IMR-90 (cell line): ENCODE measurements at regions not wholly inside any gene's neighbourhood (a gene's known extent, or its start where the extent isn't known, plus 50 kb on each side); places are given as distances from the start of the nearest gene placed in this dataset.

Experiments
- ATAC-seq: fragments of 200-7000 bp; cut with Tn5 transposase; 2 replicates; pipeline ENCODE4 v1.9.1; 2020; ENCODE audit warnings: low read depth, mild to moderate bottlenecking, moderate library complexity
- BruUV-seq: library from RNA; stranded (reverse); fragments of 400-500 nt; replicated peaks from 2 replicates; lab custom pipeline; 2021; lab: Mats Ljungman, UMichigan
- CTCF ChIA-PET: fragments of 300-600 bp; formaldehyde crosslinking; extraction: SDS; loops from one replicate; lab custom pipeline; 2021; ENCODE audit warnings: antibody characterized with exemption; lab: Yijun Ruan, JAX
- POLR2A ChIA-PET: fragments of 300-600 bp; sonication (Branson Sonifier 250); formaldehyde crosslinking; loops from one replicate; lab custom pipeline; 2022; ENCODE audit warnings: antibody characterized with exemption; ENCODE audit not compliant: unreplicated experiment; lab: Charles Lee
- DNase-seq: peaks from one replicate; pipeline ENCODE4 v3.0.0; 2013
- H2AFZ ChIP-seq: replicated peaks from 2 replicates; pipeline ENCODE3; 2013; ENCODE audit warnings: low read length, mild to moderate bottlenecking; ENCODE audit not compliant: poor library complexity
- H2AK5ac ChIP-seq: 2 replicates; pipeline ENCODE4 v1.6.1; 2013; ENCODE audit warnings: low read depth, low read length, inconsistent platforms
- H2AK9ac ChIP-seq: replicated peaks from 2 replicates; pipeline ENCODE3; 2013; ENCODE audit warnings: mild to moderate bottlenecking, low read depth, low read length, moderate library complexity; ENCODE audit not compliant: poor library complexity
- H2BK120ac ChIP-seq: 2 replicates; pipeline ENCODE4 v1.6.1; 2013; ENCODE audit warnings: low read depth, low read length, inconsistent platforms
- H2BK15ac ChIP-seq: 3 replicates; pipeline ENCODE4 v1.6.1; 2013; ENCODE audit warnings: low read depth, low read length, inconsistent platforms
- H2BK20ac ChIP-seq: 2 replicates; pipeline ENCODE4 v1.6.1; 2013; ENCODE audit warnings: low read depth, mild to moderate bottlenecking, inconsistent platforms, low read length, moderate library complexity
- H2BK5ac ChIP-seq: 2 replicates; pipeline ENCODE4 v1.6.1; 2013; ENCODE audit warnings: mild to moderate bottlenecking, low read depth, low read length, inconsistent platforms; ENCODE audit not compliant: poor library complexity, severe bottlenecking
- H3K14ac ChIP-seq: replicated peaks from 2 replicates; pipeline ENCODE4 v1.6.1; 2013; ENCODE audit warnings: low read depth, low read length, inconsistent platforms
- H3K18ac ChIP-seq: 2 replicates; pipeline ENCODE4 v1.6.1; 2013; ENCODE audit warnings: low read depth, low read length, control low read depth
- H3K23ac ChIP-seq: 2 replicates; pipeline ENCODE4 v1.6.1; 2013; ENCODE audit warnings: low read depth, low read length, inconsistent platforms
- H3K27ac ChIP-seq: 2 replicates; pipeline ENCODE4 v1.5.1; 2013; ENCODE audit warnings: mild to moderate bottlenecking, control low read depth, low read length; ENCODE audit not compliant: insufficient read depth
- H3K27me3 ChIP-seq: 2 replicates; pipeline ENCODE4 v1.6.1; 2013; ENCODE audit warnings: low read length; ENCODE audit not compliant: control insufficient read depth, insufficient read depth
- H3K36me3 ChIP-seq: 2 replicates; pipeline ENCODE4 v1.6.1; 2013; ENCODE audit warnings: low read length, mixed read lengths; ENCODE audit not compliant: control insufficient read depth, insufficient read depth
- H3K4ac ChIP-seq: 2 replicates; pipeline ENCODE4 v1.6.1; 2013; ENCODE audit warnings: low read depth, low read length, inconsistent platforms
- H3K4me1 ChIP-seq: 2 replicates; pipeline ENCODE4 v1.6.1; 2013; ENCODE audit warnings: low read length, mixed read lengths; ENCODE audit not compliant: control insufficient read depth, insufficient read depth
- H3K4me2 ChIP-seq: 2 replicates; pipeline ENCODE4 v1.6.1; 2013; ENCODE audit warnings: low read depth, mild to moderate bottlenecking, control low read depth, low read length, moderate library complexity
- H3K4me3 ChIP-seq: 2 replicates; pipeline ENCODE4 v1.5.1; 2013; ENCODE audit warnings: low read depth, mild to moderate bottlenecking, control low read depth, low read length, moderate library complexity; ENCODE audit not compliant: insufficient read depth
- H3K56ac ChIP-seq: 2 replicates; pipeline ENCODE4 v1.6.1; 2013; ENCODE audit warnings: low read length, inconsistent platforms; ENCODE audit not compliant: insufficient read depth; ENCODE audit errors: extremely low read depth
- H3K79me1 ChIP-seq, 2 experiments: 2 replicates each; pipeline ENCODE4 v1.6.1; 2013; ENCODE audit warnings: low read length in 2 of 2, inconsistent platforms in 1 of 2, low read depth in 1 of 2
- H3K9ac ChIP-seq: 2 replicates; pipeline ENCODE4 v1.6.1; 2013; ENCODE audit warnings: low read depth, low read length, control low read depth
- H3K9me1 ChIP-seq: 2 replicates; pipeline ENCODE4 v1.6.1; 2013; ENCODE audit warnings: low read length, inconsistent platforms; ENCODE audit not compliant: insufficient read depth
- H3K9me3 ChIP-seq: 2 replicates; pipeline ENCODE4 v1.6.1; 2013; ENCODE audit warnings: low read length; ENCODE audit not compliant: control insufficient read depth, insufficient read depth
- H4K20me1 ChIP-seq: 2 replicates; pipeline ENCODE4 v1.6.1; 2013; ENCODE audit warnings: low read length, inconsistent platforms; ENCODE audit not compliant: insufficient read depth
- H4K5ac ChIP-seq: 2 replicates; pipeline ENCODE4 v1.6.1; 2013; ENCODE audit warnings: mild to moderate bottlenecking, low read depth, low read length, control low read depth
- H4K8ac ChIP-seq, 2 experiments: 2 replicates each; pipeline ENCODE4 v1.6.1; 2013; ENCODE audit warnings: low read depth in 2 of 2, low read length in 2 of 2, control low read depth in 1 of 2, inconsistent platforms in 1 of 2
- H4K91ac ChIP-seq: 2 replicates; pipeline ENCODE4 v1.6.1; 2013; ENCODE audit warnings: low read depth, low read length, inconsistent platforms; ENCODE audit not compliant: insufficient read depth
- BHLHE40 ChIP-seq: fragments of 150-350 bp; IDR thresholded peaks from 2 replicates; pipeline ENCODE4 v1.6.1; 2016; ENCODE audit warnings: mild to moderate bottlenecking, low read depth, low read length
- CEBPB ChIP-seq: IDR thresholded peaks from 2 replicates; pipeline ENCODE4 v1.6.1; 2012; ENCODE audit warnings: low read depth, low read length, improper control_type of control experiment
- CHD1 ChIP-seq: IDR thresholded peaks from 2 replicates; pipeline ENCODE4 v1.6.1; 2012; ENCODE audit warnings: low read depth, low read length, improper control_type of control experiment
- FOS ChIP-seq: fragments of 150-350 bp; IDR thresholded peaks from 2 replicates; pipeline ENCODE4 v1.6.1; 2016; ENCODE audit warnings: low read depth, low read length
- MXI1 ChIP-seq: IDR thresholded peaks from 2 replicates; pipeline ENCODE4 v1.6.1; 2012; ENCODE audit warnings: low read depth, mild to moderate bottlenecking, low read length, moderate library complexity, borderline replicate concordance
- NFE2L2 ChIP-seq: fragments of 150-350 bp; IDR thresholded peaks from 2 replicates; pipeline ENCODE4 v1.6.1; 2016; ENCODE audit warnings: low read depth, mild to moderate bottlenecking, low read length
- POLR2A ChIP-seq: IDR thresholded peaks from 2 replicates; pipeline ENCODE4 v1.6.1; 2012; ENCODE audit warnings: mild to moderate bottlenecking, low read depth, low read length
- RAD21 ChIP-seq: IDR thresholded peaks from 2 replicates; pipeline ENCODE4 v1.6.1; 2012; ENCODE audit warnings: low read length, improper control_type of control experiment
- RCOR1 ChIP-seq: IDR thresholded peaks from 2 replicates; pipeline ENCODE4 v1.6.1; 2012; ENCODE audit warnings: mild to moderate bottlenecking, low read length, improper control_type of control experiment; ENCODE audit not compliant: insufficient replicate concordance
- RFX5 ChIP-seq: IDR thresholded peaks from 2 replicates; pipeline ENCODE4 v1.8.0; 2012; ENCODE audit warnings: low read depth, mild to moderate bottlenecking, low read length, moderate library complexity
- WGBS, 2 experiments: methylation state at CpG; one replicate each; pipeline versions ENCODE4 v1.1.5 to v1.1.7; 2013; ENCODE audit warnings: missing lambda C conversion rate in 2 of 2; ENCODE audit not compliant: insufficient read length in 1 of 2; ENCODE audit errors: extremely low coverage in 2 of 2; 5-methylcytosine and 5-hydroxymethylcytosine counted together
- dilution Hi-C: fragments of 300-500 bp; cut with HindIII; formaldehyde crosslinking; loops from one replicate; pipeline ENCODE4 v1.14.3; 2018; ENCODE audit warnings: low sequenced_read_pairs; ENCODE audit not compliant: unreplicated experiment
- in situ Hi-C: fragments of 300-500 bp; cut with MboI; formaldehyde crosslinking; loops from 3 replicates; pipeline ENCODE4 v1.14.3; 2019; ENCODE audit warnings: low sequenced_read_pairs, inconsistent platforms, mixed read lengths
- intact Hi-C: fragments of 100-400 bp; cut with micrococcal nuclease; formaldehyde crosslinking; loops from 2 replicates; pipeline ENCODE4 v1.10.0; 2022
- TF ChIP-seq, protein P1 (sequence below): conservative IDR thresholded peaks from 2 replicates; pipeline ENCODE4 v1.5.1; 2012; ENCODE audit warnings: mild to moderate bottlenecking, low read depth, low read length, improper control_type of control experiment
- TF ChIP-seq, protein P2 (sequence below): fragments of 150-350 bp; IDR thresholded peaks from 2 replicates; pipeline ENCODE4 v1.6.1; 2016; ENCODE audit warnings: low read depth, mild to moderate bottlenecking, low read length, moderate library complexity, borderline replicate concordance
- TF ChIP-seq, protein P3 (sequence below): fragments of 150-350 bp; IDR thresholded peaks from 2 replicates; pipeline ENCODE4 v1.6.1; 2017; ENCODE audit warnings: mild to moderate bottlenecking, antibody characterized with exemption, low read length, low read depth

DNA sequence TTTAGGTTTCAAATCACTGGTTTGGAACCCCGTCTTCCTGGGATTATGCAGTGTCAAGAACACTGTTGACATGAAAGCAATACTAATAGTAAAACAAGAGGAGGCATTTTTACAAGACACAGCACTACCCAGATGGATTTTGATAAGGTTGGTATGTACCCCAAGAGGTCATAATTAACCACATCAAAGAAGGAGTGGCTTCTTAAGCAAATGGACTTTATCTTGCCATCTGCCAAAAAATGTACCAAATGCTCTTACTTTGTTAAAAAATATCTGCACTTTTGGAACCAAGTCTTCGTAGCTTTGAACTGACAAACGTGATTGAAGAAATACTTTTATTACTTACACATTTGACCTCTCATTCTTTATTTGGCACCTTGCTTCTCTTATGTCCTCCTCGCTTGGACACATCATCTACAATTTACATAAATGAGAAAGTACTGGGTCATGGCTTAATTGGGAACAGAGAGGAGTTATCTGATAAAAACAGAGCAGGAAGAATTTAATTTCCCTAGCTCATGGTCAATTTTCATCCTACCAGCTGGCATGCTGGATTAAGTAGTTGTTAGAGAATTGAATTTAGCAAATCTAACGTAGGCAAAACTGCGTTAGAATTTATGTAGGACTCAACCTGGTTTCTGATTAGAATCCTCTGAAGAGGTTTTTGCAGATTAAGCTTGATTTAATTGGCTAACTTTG is 54.5 kb upstream of the PRICKLE1 start:
- no peak overlapping the region for H3K18ac ChIP-seq
- H4K8ac ChIP-seq: no peak overlapping the region
- no peaks in the 10 kb centered on the region for H4K20me1 ChIP-seq
- no peak overlapping the region for H2BK15ac ChIP-seq
- H2BK20ac ChIP-seq: no peak overlapping the region
- no peaks in the 10 kb centered on the region for H3K36me3 ChIP-seq
- H2AK5ac ChIP-seq: no peak overlapping the region
- H3K4me1 ChIP-seq: no peaks in the 10 kb centered on the region
- H3K4me3 ChIP-seq: no peak overlapping the region
- no peak overlapping the region for H4K91ac ChIP-seq
- intact Hi-C loops: no loop called here
- H3K23ac ChIP-seq: no peak overlapping the region
- POLR2A ChIA-PET: no interaction called here
- no peak overlapping the region for H3K56ac ChIP-seq
- in situ Hi-C loops: no loop called here
- no peak overlapping the region for H2BK120ac ChIP-seq
- no peaks in the 10 kb centered on the region for H3K9me1 ChIP-seq
- peaks cover 4% of the 10 kb centered on the region; the same call in 1 of the 2 replicates for H3K27me3 ChIP-seq
- peaks cover 2% of the 10 kb centered on the region; the same call in 1 of the 2 replicates for H3K9me3 ChIP-seq
- H2AK9ac ChIP-seq: no peak overlapping the region
- no peak overlapping the region for H2AFZ ChIP-seq
- no CpG with 5 or more reads among the region's 6 CpGs for WGBS, 2 experiments
- H3K4ac ChIP-seq: no peak overlapping the region
- no peak for ATAC-seq
- dilution Hi-C loops: no loop called here
- no peak overlapping the region for H3K14ac ChIP-seq
- DNase-seq: no peak
- H3K27ac ChIP-seq: no peak overlapping the region
- no peak overlapping the region for H4K5ac ChIP-seq
- no peaks in the 10 kb centered on the region for H3K79me1 ChIP-seq
- no peak overlapping the region for H3K9ac ChIP-seq
- no peak overlapping the region for H3K4me2 ChIP-seq
- TF ChIP-seq BHLHE40 (no peak), RCOR1 (no peak), NFE2L2 (no peak), MXI1 (no peak), POLR2A (no peak), RAD21 (no peak), CEBPB (no peak), CHD1 (no peak), FOS (no peak), RFX5 (no peak)
- TF ChIP-seq, protein P1, sequence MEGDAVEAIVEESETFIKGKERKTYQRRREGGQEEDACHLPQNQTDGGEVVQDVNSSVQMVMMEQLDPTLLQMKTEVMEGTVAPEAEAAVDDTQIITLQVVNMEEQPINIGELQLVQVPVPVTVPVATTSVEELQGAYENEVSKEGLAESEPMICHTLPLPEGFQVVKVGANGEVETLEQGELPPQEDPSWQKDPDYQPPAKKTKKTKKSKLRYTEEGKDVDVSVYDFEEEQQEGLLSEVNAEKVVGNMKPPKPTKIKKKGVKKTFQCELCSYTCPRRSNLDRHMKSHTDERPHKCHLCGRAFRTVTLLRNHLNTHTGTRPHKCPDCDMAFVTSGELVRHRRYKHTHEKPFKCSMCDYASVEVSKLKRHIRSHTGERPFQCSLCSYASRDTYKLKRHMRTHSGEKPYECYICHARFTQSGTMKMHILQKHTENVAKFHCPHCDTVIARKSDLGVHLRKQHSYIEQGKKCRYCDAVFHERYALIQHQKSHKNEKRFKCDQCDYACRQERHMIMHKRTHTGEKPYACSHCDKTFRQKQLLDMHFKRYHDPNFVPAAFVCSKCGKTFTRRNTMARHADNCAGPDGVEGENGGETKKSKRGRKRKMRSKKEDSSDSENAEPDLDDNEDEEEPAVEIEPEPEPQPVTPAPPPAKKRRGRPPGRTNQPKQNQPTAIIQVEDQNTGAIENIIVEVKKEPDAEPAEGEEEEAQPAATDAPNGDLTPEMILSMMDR: no peak
- TF ChIP-seq, protein P2, sequence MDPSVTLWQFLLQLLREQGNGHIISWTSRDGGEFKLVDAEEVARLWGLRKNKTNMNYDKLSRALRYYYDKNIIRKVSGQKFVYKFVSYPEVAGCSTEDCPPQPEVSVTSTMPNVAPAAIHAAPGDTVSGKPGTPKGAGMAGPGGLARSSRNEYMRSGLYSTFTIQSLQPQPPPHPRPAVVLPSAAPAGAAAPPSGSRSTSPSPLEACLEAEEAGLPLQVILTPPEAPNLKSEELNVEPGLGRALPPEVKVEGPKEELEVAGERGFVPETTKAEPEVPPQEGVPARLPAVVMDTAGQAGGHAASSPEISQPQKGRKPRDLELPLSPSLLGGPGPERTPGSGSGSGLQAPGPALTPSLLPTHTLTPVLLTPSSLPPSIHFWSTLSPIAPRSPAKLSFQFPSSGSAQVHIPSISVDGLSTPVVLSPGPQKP: no peak
- TF ChIP-seq, protein P3, sequence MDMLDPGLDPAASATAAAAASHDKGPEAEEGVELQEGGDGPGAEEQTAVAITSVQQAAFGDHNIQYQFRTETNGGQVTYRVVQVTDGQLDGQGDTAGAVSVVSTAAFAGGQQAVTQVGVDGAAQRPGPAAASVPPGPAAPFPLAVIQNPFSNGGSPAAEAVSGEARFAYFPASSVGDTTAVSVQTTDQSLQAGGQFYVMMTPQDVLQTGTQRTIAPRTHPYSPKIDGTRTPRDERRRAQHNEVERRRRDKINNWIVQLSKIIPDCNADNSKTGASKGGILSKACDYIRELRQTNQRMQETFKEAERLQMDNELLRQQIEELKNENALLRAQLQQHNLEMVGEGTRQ: no peak
- CTCF ChIA-PET: no interaction called here
- H2BK5ac ChIP-seq: no peak overlapping the region
- no TSS peak for BruUV-seq
